Fibroblast of pulmonary artery (primary cell): ENCODE measurements at regions not wholly inside any gene's neighbourhood (a gene's known extent, or its start where the extent isn't known, plus 50 kb on each side); places are given as distances from the start of the nearest gene placed in this dataset.

Experiments
- DNase-seq: peaks from one replicate; pipeline ENCODE4 v3.0.0-alpha.2; 2010; ENCODE audit warnings: low read depth
- H3K4me3 ChIP-seq: replicated peaks from 2 replicates; pipeline ENCODE4 v1.5.1; 2011; ENCODE audit warnings: low read depth, mild to moderate bottlenecking, control low read depth, low read length, moderate library complexity
- CTCF ChIP-seq: IDR thresholded peaks from 2 replicates; pipeline ENCODE4 v1.5.1; 2011; ENCODE audit warnings: mild to moderate bottlenecking, control low read depth, low read length, inconsistent platforms; ENCODE audit errors: missing control alignments

- no peak for DNase-seq
- no peak overlapping the region for H3K4me3 ChIP-seq
- no peak for TF ChIP-seq CTCF
Measured at GRCh38 chr9:107650995-107651394, 161.4 kb upstream of the KLF4 start.

GRCh38 chr9:107650321-107650720 lies 160.8 kb upstream of the KLF4 start:
- no peak for TF ChIP-seq CTCF
- no peak overlapping the region for H3K4me3 ChIP-seq
- no peak for DNase-seq

GRCh38 chr9:107648153-107648715 lies 158.7 kb upstream of the KLF4 start:
- TF ChIP-seq CTCF, result no peak
- DNase-seq, result no peak
- no peak overlapping the region for H3K4me3 ChIP-seq

- H3K4me3 ChIP-seq, result no peak overlapping the region
- no peak for DNase-seq
- TF ChIP-seq CTCF, result no peak
Measured at GRCh38 chr9:107647611-107648010, 158.0 kb upstream of the KLF4 start.

GRCh38 chr9:107647141-107647540 lies 157.6 kb upstream of the KLF4 start:
- no peak overlapping the region for H3K4me3 ChIP-seq
- no peak for TF ChIP-seq CTCF
- DNase-seq, result no peak

GRCh38 chr9:107645464-107645833 lies 155.9 kb upstream of the KLF4 start:
- H3K4me3 ChIP-seq, result no peak overlapping the region
- DNase-seq, result no peak
- TF ChIP-seq CTCF, result no peak

GRCh38 chr9:107644733-107645463 lies 155.3 kb upstream of the KLF4 start:
- DNase-seq, result peak; percentile 70
- H3K4me3 ChIP-seq, result no peak overlapping the region
- TF ChIP-seq CTCF, result no peak
